NCI-H748 treated with DMSO at 0.1 percent for 48 hours (cell line): ENCODE measurements at regions not wholly inside any gene's neighbourhood (a gene's known extent, or its start where the extent isn't known, plus 50 kb on each side); places are given as distances from the start of the nearest gene placed in this dataset.

Experiments
- DNase-seq: peaks from one replicate; lab custom pipeline; 2025; lab: John Stamatoyannopoulos, UW

DNA sequence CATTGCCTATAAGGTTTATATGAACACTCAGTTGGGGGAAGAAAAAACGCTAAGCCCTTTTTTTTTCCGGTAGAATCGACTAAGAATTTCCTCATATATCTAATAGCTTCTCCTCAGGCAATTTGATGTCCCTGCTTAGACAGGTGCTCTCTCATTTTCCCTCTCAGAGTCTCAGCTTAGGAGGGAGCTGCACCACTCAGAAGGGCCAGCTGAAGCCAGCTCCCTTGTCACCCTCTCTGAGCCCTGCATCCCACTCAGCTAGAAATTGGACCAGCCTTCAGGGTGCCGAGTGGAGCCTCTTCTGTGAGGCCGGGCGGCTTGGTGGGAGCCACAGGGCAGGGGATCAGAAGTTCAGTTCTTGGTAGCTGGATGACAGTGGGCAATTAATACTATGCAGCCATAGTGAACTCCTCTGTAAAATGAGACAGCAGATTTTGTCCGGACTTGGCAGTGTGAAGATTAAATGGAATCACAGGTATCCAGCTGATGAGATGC, 368.5 kb downstream of the MAFB start:
- DNase-seq = no peak

DNA sequence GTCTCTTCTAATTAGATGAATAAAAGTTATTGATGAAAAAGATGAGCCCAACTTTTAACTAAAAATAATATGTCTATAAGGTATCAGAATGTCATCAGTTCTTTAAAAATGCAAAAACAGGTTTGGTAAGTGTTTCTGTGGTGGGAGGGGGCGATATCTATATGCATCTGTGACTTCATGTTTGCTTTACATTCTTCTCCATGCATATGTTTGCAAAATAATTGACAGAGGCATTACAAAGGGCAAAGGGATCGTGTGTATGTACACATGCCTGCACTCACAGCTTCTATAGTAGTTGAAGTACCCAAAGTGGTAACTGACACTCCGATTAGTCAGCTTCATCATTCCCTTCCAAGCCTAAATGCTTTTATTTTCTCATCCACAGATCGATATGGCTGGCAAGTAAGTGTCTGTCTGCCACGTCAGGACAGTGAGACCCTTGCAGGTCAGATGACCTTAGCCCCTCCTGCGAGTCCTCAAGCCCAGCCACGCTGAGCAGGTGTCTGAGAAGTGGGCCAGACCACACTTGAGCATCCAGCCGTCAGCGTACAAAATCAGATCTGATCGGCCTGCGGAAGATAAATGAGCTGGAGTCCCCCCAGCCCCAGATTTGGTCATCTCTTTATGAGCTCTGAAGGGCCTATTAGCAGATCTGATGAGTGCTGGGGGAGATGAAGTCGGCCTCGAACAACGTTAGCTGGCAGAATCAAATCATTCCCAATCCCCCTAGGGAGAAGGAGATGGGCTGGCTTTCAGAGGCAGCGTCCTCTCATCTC, 369.1 kb downstream of the MAFB start:
- DNase-seq = peak; percentile 15

DNA sequence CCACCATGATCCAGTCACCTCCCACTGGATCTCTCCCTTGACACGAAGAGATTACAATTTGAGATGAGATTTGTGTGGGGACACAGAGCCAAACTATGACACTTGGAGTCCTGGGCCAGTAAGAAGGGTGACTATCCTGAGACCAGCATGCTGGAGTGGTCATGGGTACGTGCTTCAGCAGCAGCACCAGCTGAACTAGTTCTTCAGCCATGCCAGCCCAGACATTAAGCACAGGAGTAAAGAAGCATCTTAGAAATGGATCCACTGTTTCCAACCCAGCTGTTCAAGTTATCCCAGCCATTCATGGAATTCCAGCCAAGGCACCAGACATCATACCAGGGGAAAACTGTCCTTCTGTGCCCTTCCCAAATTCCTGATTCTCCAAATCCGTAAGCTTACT, 370.0 kb downstream of the MAFB start:
- DNase-seq = no peak

DNA sequence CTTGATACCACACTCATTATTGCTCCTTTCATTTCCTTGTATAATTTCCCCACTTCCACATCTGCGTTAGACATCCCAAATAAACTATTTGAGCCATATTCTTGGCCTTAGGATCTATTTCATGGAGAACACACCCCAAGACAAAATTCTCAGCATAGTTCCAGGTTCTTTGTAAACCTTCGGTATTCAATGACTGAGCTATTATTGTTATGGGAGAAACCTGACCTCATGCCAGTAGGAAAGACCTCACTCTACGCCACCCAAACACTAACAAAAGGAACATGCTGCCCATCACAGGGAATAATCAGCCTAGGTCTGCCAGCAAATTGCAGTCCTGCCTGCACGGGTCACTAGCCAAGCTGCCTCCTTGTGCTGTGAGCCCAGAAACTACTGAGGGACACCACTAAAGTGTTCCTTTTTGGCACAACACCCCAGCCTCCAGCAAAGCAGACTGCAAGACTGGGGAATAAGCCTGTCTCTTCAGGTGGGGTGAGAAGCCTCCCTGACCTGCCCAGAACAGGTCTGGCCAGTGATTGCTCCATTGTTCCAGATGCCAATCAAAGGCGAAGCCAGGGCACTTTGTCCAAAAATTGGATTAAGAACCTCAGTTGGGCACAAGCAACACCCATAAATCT, 371.8 kb downstream of the MAFB start:
- no peak for DNase-seq

DNA sequence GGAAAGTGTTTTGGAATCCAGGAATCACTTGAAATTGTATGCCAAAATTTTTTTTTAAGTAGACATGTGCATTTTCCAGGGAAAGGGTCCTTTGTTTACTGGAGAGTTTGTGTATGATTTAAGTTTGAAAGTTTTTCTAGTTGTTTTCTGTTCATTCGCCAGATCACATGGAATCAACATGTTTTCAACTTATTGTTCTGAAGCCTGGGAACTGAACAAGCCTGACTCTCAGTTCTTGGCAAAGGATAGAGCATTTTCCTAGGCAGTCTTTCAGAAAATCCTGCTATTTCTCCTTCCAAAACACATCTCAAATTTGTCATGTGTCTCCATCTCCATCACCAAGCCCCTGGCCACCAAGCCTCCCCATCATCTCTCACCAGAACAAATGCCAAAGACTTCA, 374.8 kb downstream of the MAFB start:
- no peak for DNase-seq

DNA sequence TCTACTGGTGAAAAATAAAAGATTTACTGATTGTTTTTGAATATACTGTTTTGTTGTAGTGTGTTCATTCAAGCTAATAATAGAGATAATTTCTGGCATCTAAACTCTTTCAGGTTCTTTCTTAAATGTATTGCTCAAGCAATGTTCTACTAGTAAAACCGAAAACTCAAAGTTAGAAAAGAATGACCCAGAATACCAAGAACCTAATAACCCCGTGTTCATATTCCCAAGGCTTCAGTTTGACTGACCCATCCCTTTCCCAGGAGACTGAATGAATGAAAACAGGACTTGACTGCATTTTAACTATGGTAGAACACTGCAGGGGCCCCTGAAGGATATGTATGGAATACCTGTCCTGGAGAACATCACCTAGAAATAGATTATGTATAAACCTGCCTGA, 375.3 kb downstream of the MAFB start:
- no peak for DNase-seq

DNA sequence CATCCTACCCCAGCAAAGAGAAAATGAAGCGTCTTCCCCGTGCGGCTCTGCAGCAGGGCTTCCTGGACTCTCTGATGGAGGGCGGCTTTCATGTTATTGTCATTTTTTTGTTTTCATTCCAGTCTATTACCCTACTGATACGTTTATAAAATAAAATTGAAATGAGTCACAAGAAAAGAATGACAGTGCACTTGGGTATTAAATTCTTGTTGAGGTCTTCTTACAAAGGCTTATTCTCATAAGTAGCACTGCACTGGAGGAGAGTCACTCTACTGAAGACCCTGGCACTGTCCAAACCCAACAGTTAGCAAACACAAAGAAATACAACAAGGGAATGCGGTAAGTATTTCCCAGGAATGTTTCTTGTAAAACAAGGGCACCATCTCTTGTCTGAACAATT, 379.3 kb downstream of the MAFB start:
- DNase-seq = no peak

DNA sequence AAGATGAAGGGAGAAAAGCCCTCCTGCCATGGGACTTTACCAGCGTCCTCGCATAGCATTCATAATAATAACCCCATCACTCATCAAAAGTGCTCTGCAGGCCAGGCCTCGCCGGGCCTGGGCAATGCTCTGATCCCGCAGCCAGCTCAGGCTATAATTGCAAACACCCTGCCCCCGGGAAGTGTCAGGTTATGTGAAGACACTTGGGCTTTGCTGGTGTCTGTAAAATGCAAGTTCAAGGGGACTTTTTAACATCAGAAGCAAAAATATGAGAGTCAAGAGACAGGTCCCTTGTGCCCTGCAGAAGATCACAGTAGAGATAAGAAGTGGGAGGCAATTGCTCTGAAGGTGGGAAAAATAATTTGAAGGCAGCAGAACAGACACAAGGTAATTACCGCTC, 381.0 kb downstream of the MAFB start:
- DNase-seq = no peak

DNA sequence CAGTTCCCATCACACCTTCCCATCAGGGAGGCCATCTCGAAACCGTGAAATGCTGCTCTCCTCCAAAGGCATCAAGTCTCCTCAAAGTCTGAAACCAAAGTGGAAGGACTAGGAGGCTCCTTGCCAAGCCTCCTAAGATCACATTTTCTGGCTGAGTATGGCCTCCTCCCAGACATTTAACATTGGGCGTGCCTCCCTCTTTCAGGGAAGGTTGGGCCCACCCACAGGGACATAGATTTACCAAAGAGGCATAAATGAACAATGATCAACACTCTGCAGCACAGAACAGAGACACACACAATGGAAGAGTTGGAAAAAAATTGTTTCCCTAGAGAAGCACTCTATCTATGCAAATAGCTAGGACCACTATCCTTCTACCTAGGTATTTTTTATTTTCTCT, 381.8 kb downstream of the MAFB start:
- no peak for DNase-seq

DNA sequence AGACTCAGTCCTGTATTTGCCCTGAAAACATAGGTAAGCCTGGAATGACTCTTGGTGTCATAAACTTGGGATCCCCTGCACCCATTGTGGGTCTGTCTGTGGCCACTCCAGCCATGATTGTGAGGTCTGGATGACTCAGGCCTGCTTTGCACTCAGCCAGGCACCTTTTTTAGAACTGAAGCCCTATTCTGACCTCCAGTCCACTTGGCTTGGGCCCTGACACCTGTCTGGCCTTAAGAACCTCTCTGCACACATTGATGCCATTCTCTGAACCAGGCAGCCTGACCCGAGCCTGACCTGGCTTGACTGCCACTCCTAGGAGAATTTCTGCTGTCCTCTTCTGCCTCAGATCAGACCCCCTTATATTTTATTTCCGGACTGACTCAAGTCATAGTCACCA, 383.7 kb downstream of the MAFB start:
- no peak for DNase-seq

DNA sequence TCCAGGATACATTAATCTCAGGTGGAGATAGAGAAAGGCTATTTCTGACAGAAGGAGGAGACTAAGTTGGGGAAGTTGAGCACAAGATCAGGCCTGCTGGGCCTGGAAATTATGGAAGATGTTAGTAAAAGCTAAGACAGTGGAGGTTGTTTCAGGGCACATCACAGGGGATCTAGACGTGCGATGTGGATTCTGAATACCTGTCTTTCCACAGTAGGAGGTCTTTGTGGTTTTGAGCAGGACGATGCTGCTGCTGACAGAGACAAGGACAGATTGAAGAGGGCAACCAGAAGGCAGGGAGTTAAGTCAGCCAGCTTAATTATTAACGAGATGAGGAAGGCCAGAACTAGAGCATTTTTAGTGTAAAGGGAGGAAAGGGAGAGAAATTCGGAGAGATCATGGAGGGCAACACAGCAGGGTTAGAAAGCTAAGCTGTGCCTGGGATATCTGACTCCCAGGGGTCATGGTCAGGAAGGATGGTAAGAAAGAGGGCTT, 384.9 kb downstream of the MAFB start:
- DNase-seq = no peak

DNA sequence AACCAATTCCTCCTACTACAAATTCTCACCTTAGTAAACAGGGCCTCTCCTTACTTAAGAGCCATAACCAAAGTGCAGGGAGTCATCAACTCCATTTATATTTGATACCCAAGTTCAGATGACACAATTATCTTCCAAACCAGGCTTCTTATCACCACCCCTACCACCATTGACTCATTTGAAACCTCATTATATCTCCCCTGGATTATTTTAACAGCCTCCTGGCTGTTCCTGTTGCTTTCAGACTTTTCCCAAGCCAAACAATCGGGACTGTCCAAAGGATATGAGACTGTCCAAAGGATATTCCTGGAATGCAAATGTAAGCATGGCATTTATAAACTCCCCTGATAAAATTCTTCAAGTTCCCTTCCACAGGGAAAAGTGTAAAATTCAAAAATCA, 394.3 kb downstream of the MAFB start:
- DNase-seq = no peak

DNA sequence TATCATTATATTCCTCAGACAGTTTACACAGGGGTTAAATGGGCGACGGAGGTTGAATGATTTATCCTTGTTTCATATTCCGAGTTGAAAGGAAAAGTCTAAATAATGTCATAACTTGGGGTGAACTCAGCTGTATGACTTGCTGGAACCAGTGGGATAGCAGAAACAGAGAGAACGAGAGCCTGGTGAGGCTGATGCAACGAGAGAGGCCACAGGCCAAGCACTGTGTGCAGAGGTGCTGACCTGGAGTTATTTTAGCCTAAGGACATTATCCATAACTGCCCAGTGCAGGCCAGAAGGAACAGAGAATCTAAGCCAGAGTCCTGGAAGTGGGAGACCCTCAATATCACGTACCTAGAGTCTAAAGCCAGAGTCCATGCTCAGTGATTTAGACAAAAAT, 394.9 kb downstream of the MAFB start:
- DNase-seq = no peak

DNA sequence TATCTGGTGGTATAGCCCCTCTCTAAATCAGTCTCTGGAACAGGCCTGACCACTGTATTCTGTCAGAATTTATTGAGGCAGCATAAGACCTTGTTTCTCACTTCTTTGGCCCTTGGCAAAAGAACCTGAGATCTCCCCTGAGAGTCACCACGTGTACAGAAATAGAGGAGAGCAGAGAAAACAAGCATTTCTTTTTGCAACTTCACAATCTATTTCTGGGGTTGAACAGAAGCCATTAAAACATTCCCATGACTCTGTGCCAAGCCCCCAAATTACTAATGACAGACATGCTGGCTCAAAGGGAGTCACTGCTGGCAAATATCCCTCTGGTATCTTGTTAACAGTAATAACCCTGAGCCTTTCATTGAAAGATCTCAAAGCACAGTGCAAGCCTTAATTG, 395.3 kb downstream of the MAFB start:
- DNase-seq = no peak

DNA sequence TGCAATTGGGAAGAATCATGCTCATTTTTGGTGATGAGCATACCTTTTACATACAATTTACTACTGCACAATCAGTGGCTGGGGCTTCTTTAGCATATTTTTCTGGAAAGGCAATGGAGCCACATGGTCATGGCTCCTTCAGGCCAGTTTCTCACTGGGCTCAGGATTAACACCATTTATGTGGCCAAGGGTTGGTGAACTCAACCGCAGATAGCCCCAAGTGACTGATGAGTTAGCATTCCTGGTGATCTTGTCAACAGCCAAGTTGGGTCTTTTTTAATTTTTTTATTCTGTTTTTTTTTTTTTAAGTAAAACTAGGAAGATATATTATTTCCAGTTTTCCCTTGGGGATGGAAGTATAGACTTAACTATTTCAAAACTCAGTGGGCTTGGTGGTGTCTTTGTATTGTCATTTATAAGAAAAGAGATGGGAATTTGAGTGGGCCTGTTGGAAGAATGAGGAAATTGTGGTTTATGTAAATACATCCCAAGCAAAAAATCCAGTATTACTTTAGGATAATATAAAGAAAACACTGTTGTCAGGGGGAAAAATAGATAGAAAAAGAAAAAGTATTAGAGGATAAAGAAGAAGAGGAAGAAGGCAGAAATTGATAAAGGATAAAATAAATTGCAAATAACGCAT, 397.4 kb downstream of the MAFB start:
- no peak for DNase-seq

DNA sequence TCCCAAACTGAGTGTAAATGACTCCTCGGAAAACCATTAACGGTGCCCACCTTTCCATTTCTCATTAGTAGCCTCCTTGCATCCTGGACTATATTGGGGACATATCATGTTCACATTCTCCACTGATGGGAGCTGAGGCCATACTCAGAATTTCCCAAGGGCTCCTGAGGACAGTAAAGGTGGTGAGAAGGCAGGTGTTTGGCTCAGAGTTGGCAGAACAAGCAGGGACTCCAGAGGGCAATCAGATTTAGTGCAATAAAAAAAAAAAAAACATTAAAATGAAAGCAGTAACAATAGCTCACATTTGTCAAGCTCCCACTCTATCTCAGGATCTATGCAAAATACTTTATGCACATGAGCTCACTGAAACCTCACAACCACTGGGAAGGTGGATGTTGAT, 401.4 kb downstream of the MAFB start:
- no peak for DNase-seq

DNA sequence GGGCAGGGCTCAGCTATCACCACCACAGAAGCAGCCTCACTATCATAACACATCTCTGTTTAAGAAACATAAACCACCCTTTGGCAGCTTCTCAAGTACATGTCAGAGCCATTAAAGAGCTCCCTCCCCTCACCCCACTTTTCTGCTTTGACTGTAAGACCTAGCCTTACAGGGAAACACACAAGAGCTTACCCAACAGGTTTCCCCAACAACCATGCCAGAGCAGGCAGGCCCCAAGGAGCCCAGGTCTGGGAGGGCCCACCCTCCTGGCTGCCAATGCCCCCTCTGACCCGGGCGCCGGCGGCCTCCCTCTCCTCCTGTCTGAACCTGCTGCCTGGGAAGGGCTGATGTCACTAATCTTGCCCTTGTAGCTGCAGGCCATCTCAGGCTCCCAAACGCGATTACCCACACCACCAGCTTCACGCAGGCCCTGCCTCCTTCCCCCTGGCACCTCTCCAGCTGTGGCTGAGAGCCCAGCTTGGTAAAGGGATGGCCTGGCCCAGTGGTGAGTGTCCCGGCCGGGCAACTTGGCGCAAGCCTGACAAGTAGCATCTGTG, 402.0 kb downstream of the MAFB start:
- no peak for DNase-seq

DNA sequence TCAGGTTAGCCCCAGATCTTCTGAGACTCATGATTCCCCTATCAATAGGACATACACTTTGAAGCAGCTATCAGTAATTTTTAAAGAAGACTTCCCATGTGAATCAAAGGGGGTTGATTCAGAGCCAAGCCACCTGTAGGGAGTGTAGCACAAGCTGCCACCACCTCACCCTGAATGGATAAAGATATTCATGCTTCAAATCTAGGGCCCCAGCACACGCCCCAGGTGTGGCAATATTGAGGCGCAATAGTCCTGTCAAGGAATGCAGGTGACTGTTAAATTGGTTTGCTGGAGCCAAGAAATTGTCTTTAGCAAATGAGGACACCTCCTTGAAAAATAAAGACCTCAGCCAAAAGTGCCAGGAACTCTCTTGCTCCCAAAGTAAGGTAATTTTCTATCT, 404.4 kb downstream of the MAFB start:
- no peak for DNase-seq

DNA sequence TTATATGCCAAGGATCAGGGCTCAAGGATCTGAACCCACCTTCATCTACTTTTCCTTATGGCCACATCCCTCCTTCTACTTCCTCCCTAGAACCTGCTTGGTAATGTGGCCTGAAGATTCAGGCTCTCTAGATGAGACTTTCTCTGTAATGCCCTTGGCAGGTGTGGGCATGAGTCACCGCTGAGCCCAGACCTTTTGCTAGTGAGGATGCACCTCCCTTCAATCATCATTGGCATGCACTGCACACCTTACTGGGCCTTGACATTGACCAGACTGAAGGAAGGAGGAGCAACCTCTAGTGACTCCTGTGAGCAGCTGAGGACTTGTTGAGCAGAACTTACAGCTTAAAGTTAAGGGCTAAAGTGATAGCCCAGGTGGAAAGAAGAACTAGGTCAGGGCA, 405.3 kb downstream of the MAFB start:
- DNase-seq = no peak

DNA sequence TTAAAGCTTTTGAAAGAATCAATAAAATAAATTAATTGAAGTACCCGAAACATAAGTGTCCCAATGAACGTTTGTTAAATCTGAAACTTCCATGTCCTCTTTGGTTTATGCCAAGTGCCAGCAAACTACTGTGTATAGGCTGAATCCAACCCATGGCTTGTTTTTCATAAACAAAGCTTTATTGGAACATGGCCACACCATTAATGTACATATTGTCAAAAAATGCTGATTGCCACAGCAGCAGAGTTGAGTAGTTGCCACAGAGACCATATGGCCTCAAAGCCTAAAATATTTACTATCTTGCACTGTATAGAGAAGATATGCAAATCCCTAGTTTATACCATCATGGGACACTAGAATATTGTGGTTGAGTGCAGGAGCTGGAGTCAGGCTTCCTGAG, 406.1 kb downstream of the MAFB start:
- DNase-seq = no peak

DNA sequence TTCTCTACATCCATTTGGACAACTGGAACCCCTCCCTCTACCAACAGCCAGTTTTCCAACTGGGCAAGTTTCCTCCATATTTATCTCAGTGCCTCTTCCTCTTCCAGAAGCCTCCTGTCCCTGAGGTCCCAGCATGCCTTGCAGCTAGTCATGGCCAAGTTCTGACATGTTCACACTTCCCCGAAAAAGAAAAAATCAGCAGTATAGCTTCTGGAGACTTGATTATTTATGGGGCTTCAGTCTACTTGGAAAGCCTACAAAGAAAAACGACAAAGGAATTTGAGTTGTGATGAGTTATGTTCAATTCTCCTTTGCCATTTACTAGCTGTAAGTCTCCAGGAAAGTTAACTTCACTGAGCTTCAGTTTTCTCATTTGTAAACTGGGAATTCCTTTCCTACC, 406.5 kb downstream of the MAFB start:
- no peak for DNase-seq

DNA sequence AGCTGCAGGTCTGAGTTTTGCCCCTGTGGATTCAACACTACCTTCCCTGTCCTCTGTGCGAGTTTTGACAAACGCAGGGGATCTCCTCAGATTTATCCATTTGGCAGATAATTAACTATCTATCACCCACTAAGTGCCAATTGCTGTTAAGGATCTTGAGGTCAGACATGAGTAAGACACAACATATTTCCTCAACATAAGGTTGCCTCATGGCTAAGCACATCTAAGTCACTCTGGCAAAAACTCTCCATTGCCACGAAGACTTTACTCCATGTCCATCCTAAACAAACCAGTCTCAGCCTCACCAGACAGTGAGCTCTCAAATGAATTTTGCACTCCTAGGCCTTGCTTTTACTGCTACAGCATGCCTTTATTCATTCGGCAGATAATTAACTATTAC, 408.4 kb downstream of the MAFB start:
- DNase-seq = no peak

DNA sequence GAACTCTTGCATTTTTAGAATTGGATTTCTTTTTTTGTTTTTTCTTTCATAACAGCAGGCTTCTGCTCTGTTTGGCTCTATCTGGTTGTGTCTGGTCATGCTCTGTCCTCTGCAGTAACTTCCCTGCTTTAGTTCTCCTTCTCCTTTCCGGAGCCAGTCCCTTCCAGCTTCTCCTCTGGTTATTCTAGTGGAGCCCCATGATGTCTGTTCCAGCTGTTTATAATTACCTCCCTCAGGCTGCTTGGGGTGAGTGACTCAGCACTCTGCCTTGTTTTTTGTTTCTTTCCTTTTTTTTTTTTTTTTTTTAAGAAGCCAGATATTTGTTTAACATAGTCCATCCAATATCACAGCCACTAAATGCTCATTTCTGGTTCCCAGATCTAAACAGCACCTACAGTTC, 409.6 kb downstream of the MAFB start:
- DNase-seq = no peak
